OCI-LY3 (cell line): ENCODE measurements at regions not wholly inside any gene's neighbourhood (a gene's known extent, or its start where the extent isn't known, plus 50 kb on each side); places are given as distances from the start of the nearest gene placed in this dataset.

Experiments used
- H2AFZ ChIP-seq: fragments of 200-600, 300-600 bp; shearing (Covaris generic); 2 replicates; pipeline ENCODE4 v1.6.0; 2014; ENCODE audit warnings: antibody characterized with exemption, low read depth, low read length
- H3K27ac ChIP-seq: fragments of 200-600, 300-600 bp; sonication (generic); 2 replicates; pipeline ENCODE4 v1.5.1; 2014; ENCODE audit warnings: mild to moderate bottlenecking, low read length, moderate library complexity, mixed read lengths
- H3K27me3 ChIP-seq: fragments of 200-600, 300-600 bp; sonication (generic); 2 replicates; pipeline ENCODE4 v1.6.1; 2014; ENCODE audit warnings: low read depth, low read length, mixed read lengths
- H3K36me3 ChIP-seq: fragments of 200-600, 300-600 bp; sonication (generic); replicated peaks from 2 replicates; pipeline ENCODE3; 2014; ENCODE audit warnings: low read depth, low read length, mixed read lengths
- H3K4me1 ChIP-seq: fragments of 300-600, 200-600 bp; sonication (generic); 2 replicates; pipeline ENCODE4 v1.6.1; 2014; ENCODE audit warnings: low read length, mixed read lengths
- H3K4me2 ChIP-seq: fragments of 200-600, 300-600 bp; sonication (generic); 2 replicates; pipeline ENCODE4 v1.6.1; 2014; ENCODE audit warnings: low read length, mixed read lengths
- H3K4me3 ChIP-seq: fragments of 300-600, 200-600 bp; sonication (generic); 2 replicates; pipeline ENCODE4 v1.5.1; 2014; ENCODE audit warnings: antibody characterized with exemption, mild to moderate bottlenecking, low read length, moderate library complexity
- H3K79me2 ChIP-seq: fragments of 300-600, 200-600 bp; shearing (Covaris generic); 2 replicates; pipeline ENCODE4 v1.6.1; 2014; ENCODE audit warnings: mild to moderate bottlenecking, low read length, mixed read lengths
- H3K9ac ChIP-seq: fragments of 300-600, 200-600 bp; shearing (Covaris generic); 2 replicates; pipeline ENCODE4 v1.6.0; 2014; ENCODE audit warnings: mild to moderate bottlenecking, low read length, moderate library complexity
- H3K9me3 ChIP-seq: fragments of 200-600, 300-600 bp; shearing (Covaris generic); 2 replicates; pipeline ENCODE4 v1.6.1; 2014; ENCODE audit warnings: low read length, mixed read lengths; ENCODE audit not compliant: insufficient read depth
- H4K20me1 ChIP-seq: fragments of 200-600, 300-600 bp; sonication (generic); 2 replicates; pipeline ENCODE4 v1.6.1; 2016; ENCODE audit warnings: low read length, mixed read lengths; ENCODE audit not compliant: insufficient read depth
- CTCF ChIP-seq: fragments of 200-600, 300-600 bp; sonication (generic); IDR thresholded peaks from 2 replicates; pipeline ENCODE4 v1.5.1; 2014; ENCODE audit warnings: antibody characterized with exemption, low read length, low read depth
- EZH2phosphoT487 ChIP-seq: fragments of 200-600 bp; shearing (Covaris generic); IDR thresholded peaks from 2 replicates; pipeline ENCODE4 v1.6.1; 2018; ENCODE audit warnings: antibody characterized with exemption, mixed run types, low read depth

- Histone ChIP-seq H3K9me3 (no peaks in the 10 kb centered on the region), H2AFZ (no peak overlapping the region), H3K4me1 (peaks cover 76% of the 10 kb centered on the region), H3K4me3 (peak overlapping the region; percentile 73), H3K4me2 (peak overlapping the region; percentile 93), H3K36me3 (peaks cover 37% of the 10 kb centered on the region), H4K20me1 (no peaks in the 10 kb centered on the region), H3K79me2 (peaks cover 55% of the 10 kb centered on the region), H3K27ac (peak overlapping the region; percentile 93), H3K9ac (peak overlapping the region; percentile 98), H3K27me3 (no peaks in the 10 kb centered on the region)
- TF ChIP-seq EZH2phosphoT487 (no peak), CTCF (no peak)
Observed at GRCh38 chr10:77710081-77710551, 72.5 kb upstream of the KCNMA1 start.

- H2AFZ ChIP-seq, result no peak overlapping the region
- H3K9me3 ChIP-seq, result no peaks in the 10 kb centered on the region
- no peaks in the 10 kb centered on the region for H3K27me3 ChIP-seq
- peaks cover 64% of the 10 kb centered on the region for H3K4me1 ChIP-seq
- H4K20me1 ChIP-seq, result no peaks in the 10 kb centered on the region
- H3K4me2 ChIP-seq, result peak overlapping the region; percentile 32
- no peak overlapping the region for H3K9ac ChIP-seq
- peaks cover 56% of the 10 kb centered on the region for H3K79me2 ChIP-seq
- H3K4me3 ChIP-seq, result peak overlapping the region; percentile 73; the same call in 1 of the 2 replicates
- no peak for TF ChIP-seq EZH2phosphoT487
- no peak for TF ChIP-seq CTCF
- H3K27ac ChIP-seq, result peak overlapping the region; percentile 21; the same call in 1 of the 2 replicates
- H3K36me3 ChIP-seq, result peaks cover 59% of the 10 kb centered on the region
Observed at GRCh38 chr10:77707570-77707969, 70.0 kb upstream of the KCNMA1 start.

GRCh38 chr10:77702166-77702565 is 64.6 kb upstream of the KCNMA1 start:
- TF ChIP-seq CTCF (no peak), EZH2phosphoT487 (no peak)
- H3K4me1 ChIP-seq, result peaks cover 54% of the 10 kb centered on the region
- peak overlapping the region; percentile 62 for H3K27ac ChIP-seq
- peaks cover 25% of the 10 kb centered on the region for H3K79me2 ChIP-seq
- H2AFZ ChIP-seq, result no peak overlapping the region
- peaks cover 60% of the 10 kb centered on the region for H3K36me3 ChIP-seq
- no peaks in the 10 kb centered on the region for H3K9me3 ChIP-seq
- no peak overlapping the region for H3K9ac ChIP-seq
- no peaks in the 10 kb centered on the region for H4K20me1 ChIP-seq
- H3K27me3 ChIP-seq, result no peaks in the 10 kb centered on the region
- no peak overlapping the region for H3K4me2 ChIP-seq
- no peak overlapping the region for H3K4me3 ChIP-seq

GRCh38 chr10:77700086-77700485 is 62.5 kb upstream of the KCNMA1 start:
- Histone ChIP-seq H3K36me3 (peaks cover 58% of the 10 kb centered on the region), H3K9me3 (no peaks in the 10 kb centered on the region), H3K4me1 (peaks cover 49% of the 10 kb centered on the region), H3K79me2 (peaks cover 16% of the 10 kb centered on the region), H3K9ac (no peak overlapping the region), H4K20me1 (no peaks in the 10 kb centered on the region), H3K4me2 (no peak overlapping the region), H3K4me3 (no peak overlapping the region), H3K27ac (peak overlapping the region; percentile 98), H3K27me3 (no peaks in the 10 kb centered on the region), H2AFZ (no peak overlapping the region)
- TF ChIP-seq EZH2phosphoT487 (no peak), CTCF (no peak)
